KOPT-K1 (cell line): ENCODE measurements at regions not wholly inside any gene's neighbourhood (a gene's known extent, or its start where the extent isn't known, plus 50 kb on each side); places are given as distances from the start of the nearest gene placed in this dataset.
A peak's percentile ranks its signal among the peaks of the same experiment; 100 is the strongest.
"Not testable (repeated sequence)": the region's sequence is repeated elsewhere in the genome, so short reads cannot be mapped to it uniquely, and the experiment has no call there.

ENCODE experiments used
- H3K27ac ChIP-seq: fragments of 200-600 bp; sonication (generic); 2 replicates; pipeline ENCODE4 v1.5.1; 2016; ENCODE audit warnings: antibody characterized with exemption, mild to moderate bottlenecking, low read depth, low read length; ENCODE audit not compliant: poor library complexity, severe bottlenecking
- H3K36me3 ChIP-seq: fragments of 200-600 bp; sonication (generic); 2 replicates; pipeline ENCODE4 v1.5.1; 2017; ENCODE audit warnings: antibody characterized with exemption, mild to moderate bottlenecking, low read length, moderate library complexity; ENCODE audit not compliant: insufficient read depth
- H3K9me3 ChIP-seq: fragments of 200-600 bp; sonication (generic); 2 replicates; pipeline ENCODE4 v1.5.1; 2017; ENCODE audit warnings: antibody characterized with exemption, low read length, mild to moderate bottlenecking; ENCODE audit not compliant: insufficient read depth, poor library complexity, severe bottlenecking

DNA sequence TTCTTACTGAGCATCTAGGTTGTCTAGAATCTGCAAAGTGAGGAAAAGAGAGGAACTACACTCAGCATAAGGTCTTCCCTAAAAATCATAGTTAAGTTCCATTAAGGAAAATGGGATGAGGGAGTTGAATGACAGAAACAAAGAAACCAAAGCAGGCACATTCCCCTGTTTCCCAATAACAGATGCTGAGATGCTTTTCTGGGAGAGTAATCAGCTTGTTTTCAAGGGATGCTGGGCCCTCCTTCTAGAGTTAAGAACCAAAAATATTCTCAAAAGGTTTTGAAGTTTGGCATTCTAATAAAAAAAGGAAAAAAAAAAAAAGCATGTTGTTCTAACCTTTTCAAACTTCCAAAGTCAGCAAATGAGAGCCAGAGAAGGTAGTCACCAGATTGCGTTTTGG, 105.2 kb upstream of the ZNF648 start:
- Histone ChIP-seq H3K36me3 (no peaks in the 10 kb centered on the region), H3K27ac (no peak overlapping the region), H3K9me3 (no peaks in the 10 kb centered on the region)

DNA sequence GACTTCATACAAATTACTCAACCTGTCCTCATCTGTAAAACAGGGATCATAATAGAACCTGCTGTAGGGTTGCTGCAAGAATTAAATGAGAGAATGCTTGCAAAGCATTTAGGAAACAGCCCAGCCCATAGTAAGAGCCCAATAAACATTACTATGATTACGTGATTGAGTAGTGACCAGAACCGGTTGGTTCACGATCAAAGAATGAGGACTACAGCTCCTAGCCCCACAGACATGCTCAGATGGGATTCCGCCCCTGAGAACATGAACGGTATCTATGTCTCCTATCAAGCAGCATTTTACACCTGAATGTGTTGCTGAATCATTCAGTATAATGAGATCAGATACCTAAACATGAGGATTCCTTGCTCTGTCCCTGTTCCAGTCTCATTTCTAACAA, 104.8 kb upstream of the ZNF648 start:
- no peaks in the 10 kb centered on the region for H3K9me3 ChIP-seq
- H3K27ac ChIP-seq = no peak overlapping the region
- H3K36me3 ChIP-seq = no peaks in the 10 kb centered on the region

DNA sequence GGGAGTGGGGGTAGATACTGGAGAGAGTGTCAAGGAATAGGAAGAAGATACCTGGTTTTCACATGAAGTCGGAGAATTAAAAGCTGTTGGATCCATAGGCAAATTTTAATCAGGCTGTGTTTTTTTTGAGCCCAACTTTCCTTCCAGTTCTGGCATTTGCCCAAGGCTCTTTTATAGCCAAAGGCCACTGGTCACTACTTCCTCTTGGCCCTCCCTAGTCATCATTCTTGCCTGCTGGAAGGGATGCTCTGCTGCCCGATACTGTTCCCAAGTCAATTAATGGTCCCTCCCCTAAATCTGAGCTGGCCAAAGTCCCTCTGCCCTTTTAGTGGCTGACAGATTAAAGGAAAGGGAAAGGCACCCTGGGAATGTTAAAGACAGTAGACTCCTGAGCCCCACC, 102.8 kb upstream of the ZNF648 start:
- no peak overlapping the region for H3K27ac ChIP-seq
- peaks cover 11% of the 10 kb centered on the region for H3K9me3 ChIP-seq
- H3K36me3 ChIP-seq = no peaks in the 10 kb centered on the region

DNA sequence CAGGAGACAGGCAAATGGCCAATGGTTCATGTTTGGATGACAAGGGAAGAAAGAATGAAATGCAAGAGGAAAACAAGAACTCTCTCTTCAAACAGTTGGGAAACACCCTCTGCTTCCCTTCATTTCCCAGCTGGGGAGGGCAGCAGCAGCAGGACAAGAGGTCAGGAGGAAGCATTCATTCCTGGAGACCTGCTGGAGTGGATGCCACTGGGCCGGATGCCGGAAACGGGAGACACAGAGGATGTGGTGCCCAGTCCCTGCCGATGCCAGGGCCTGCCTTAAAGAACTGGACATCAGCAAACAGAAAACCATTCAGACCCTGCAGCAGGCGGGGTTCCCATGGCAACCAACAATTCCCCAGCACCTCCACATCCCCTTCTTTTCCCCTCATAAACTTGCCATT, 102.3 kb upstream of the ZNF648 start:
- H3K27ac ChIP-seq = no peak overlapping the region
- no peaks in the 10 kb centered on the region for H3K36me3 ChIP-seq
- H3K9me3 ChIP-seq = peaks cover 15% of the 10 kb centered on the region

GRCh38 chr1:182159443-182159842, 97.9 kb upstream of the ZNF648 start:
- Histone ChIP-seq H3K9me3 (peaks cover 19% of the 10 kb centered on the region), H3K27ac (no peak overlapping the region), H3K36me3 (no peaks in the 10 kb centered on the region)

DNA sequence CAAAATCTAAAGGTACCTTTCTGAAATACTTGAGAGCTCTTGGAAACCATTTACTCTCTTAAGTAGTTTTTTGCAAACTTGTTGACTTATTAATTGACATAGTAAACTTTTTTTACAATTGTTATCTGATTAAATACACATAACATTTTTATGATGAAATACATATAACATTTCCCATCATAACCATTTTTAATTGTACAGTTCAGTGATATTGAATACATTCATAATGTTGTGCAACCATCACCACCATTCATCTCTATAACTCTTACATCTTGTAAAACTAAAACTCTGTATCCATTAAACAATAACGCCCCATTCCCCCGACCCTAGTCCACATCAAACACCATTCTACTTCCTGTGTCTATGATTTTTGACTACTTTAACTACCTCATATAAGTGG, 95.7 kb upstream of the ZNF648 start:
- Histone ChIP-seq H3K9me3 (peaks cover 19% of the 10 kb centered on the region), H3K27ac (no peak overlapping the region), H3K36me3 (no peaks in the 10 kb centered on the region)

DNA sequence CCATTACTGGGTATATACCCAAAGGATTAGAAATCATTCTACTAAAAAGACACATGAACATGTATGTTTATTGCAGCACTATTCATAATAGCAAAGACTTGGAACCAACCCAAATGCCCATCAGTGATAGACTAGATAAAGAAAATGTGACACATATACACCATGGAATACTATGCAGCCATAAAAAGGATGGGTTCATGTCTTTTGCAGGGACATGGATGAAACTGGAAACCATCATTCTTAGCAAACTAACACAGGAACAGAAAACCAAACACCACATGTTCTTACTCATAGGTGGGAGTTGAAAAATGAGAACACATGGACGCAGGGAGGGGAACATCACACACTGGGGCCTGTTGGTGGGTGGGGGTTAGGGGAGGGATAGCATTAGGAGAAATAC, 92.9 kb upstream of the ZNF648 start:
- H3K9me3 ChIP-seq, H3K27ac ChIP-seq, H3K36me3 ChIP-seq: not testable (repeated sequence)

DNA sequence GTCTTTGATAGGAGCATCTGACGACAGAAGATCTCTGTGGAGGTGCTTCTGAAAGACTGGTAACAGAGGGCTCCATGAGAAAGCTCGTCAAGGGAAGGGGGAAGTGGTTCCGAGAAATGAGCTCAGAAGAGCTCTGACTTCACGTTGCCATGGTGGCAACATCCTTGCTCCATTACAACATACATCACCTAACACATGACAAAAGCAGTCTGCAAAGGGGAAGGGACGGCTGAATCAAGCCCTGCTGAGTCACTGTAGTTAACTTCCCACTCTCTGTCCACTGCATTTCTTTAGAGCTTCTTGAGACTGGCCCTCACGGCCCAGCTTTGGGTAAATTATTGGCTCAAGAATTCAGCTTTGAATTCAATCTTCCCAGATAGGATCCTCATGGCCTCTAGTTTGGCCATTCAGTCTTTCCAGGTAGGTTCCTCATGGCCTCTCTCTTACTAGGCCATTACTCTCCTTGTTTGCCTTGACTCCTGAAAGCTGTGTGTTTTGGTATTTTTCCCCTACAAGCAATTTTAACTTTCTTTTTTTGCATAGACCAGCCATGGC, 88.0 kb upstream of the ZNF648 start:
- no peaks in the 10 kb centered on the region for H3K9me3 ChIP-seq
- H3K36me3 ChIP-seq = no peaks in the 10 kb centered on the region
- H3K27ac ChIP-seq = peak overlapping the region; percentile 21

GRCh38 chr1:182147951-182148350, 86.4 kb upstream of the ZNF648 start:
- Histone ChIP-seq H3K36me3 (no peaks in the 10 kb centered on the region), H3K27ac (no peak overlapping the region), H3K9me3 (no peaks in the 10 kb centered on the region)

GRCh38 chr1:182147136-182147820, 85.8 kb upstream of the ZNF648 start:
- Histone ChIP-seq H3K9me3 (no peaks in the 10 kb centered on the region), H3K27ac (no peak overlapping the region), H3K36me3 (no peaks in the 10 kb centered on the region)

DNA sequence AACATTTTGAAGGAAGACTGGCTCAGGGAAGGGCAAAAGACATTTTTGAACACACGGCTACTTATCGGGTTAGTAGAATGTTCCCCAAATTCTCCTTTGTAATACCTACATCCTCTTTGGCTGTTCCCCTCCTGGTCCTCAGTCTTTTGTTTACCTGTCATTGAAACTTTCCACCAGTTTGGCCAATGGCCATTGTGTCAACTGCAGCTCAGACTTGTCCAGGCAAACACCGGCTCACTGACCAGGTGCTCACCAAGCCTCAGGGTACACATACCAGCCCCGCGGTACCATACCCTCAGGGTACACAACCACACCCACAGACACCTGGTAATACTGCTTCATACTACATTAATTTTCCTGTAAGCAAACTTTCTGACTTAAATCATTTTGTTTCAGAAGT, 84.8 kb upstream of the ZNF648 start:
- no peaks in the 10 kb centered on the region for H3K9me3 ChIP-seq
- peak overlapping the region; percentile 87 for H3K27ac ChIP-seq
- no peaks in the 10 kb centered on the region for H3K36me3 ChIP-seq

DNA sequence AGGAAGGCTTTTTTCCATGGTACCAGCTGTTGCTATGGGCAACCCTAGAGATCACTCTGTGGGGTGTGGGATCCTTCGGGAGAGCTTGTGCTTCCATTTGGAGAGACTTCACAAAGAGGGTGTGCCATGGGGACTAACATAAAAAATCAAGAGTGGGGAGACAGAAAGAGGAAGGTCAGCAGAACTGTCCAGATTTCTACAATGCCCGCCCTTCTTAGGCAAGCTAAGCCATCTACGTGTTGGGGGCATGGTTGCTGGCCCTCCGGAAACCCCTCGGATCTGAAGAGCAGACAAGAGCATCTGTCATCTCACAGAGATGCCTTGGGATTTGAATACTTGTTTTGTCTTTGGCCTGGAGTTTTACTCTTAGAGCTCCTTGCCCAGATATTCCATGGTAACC, 83.9 kb upstream of the ZNF648 start:
- peak overlapping the region; percentile 87 for H3K27ac ChIP-seq
- no peaks in the 10 kb centered on the region for H3K36me3 ChIP-seq
- H3K9me3 ChIP-seq = no peaks in the 10 kb centered on the region

GRCh38 chr1:182144646-182145030, 83.1 kb upstream of the ZNF648 start:
- H3K9me3 ChIP-seq = no peaks in the 10 kb centered on the region
- H3K36me3 ChIP-seq = no peaks in the 10 kb centered on the region
- peak overlapping the region; percentile 87 for H3K27ac ChIP-seq

DNA sequence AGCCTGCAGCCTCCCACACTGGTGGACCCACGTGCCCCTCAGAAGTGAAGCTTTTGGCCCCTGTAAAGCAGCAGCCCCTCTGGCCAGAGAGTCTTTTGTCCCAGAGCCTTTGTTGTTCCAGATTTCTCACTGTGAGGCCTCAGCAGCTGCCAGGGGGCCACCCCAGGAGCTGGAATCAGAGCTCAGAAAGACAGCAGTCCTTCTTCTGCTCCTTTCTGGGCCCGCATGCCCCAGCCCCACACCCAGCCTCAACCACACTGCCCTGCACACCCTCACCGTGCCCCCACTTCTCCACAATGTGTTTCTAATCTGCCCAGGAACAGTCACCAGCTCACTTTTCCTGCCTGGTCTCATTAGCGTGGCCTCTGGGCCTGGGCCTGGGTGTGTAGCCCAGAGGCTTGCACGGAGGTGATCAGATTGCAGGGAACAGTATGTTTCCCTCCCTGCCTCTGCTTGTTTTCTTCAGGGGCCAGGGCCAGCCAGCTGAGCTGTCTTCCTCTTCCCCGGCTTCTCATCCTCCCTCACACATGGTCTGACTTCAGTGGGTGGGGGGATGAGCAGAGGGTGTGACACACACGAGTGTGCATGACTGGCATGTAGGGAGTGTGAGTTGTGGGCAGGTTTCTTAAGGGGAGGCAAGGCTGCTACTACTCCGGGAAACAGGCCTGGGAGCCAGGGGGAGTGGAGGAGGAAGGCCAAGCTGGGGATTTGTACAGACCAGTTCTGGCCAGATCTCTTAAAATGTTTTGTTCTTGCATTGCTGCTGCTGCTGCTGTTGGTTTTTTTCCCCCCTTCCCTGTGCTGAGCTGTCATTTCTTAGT, 82.5 kb upstream of the ZNF648 start:
- H3K9me3 ChIP-seq = no peaks in the 10 kb centered on the region
- no peaks in the 10 kb centered on the region for H3K36me3 ChIP-seq
- peak overlapping the region; percentile 87 for H3K27ac ChIP-seq

DNA sequence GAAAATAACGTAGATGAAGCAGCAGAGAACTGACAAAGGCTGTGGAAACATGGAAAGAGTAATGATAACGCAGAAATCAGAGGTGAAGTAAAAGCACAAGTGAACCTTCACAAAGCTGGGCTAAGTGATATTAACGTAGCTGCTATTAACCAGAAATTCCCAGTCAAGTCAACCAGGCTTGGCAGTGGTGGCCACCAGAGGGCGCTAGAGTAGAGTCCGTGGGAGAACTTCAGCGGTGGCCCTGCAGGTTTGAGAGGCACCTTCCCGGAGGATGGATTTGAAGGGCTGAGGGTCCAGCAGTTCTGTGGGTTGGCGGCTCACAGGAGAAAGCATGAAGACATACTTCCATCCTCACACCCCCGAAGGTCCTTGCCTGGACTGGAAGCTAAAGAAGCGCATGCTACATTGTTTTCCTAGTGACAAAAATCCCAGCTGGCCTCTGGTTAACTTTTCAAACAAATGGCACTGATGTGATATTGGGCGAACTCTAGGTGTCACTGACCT, 81.7 kb upstream of the ZNF648 start:
- Histone ChIP-seq H3K27ac (peak overlapping the region; percentile 87), H3K36me3 (no peaks in the 10 kb centered on the region), H3K9me3 (no peaks in the 10 kb centered on the region)
